Adrenal gland (tissue), 9 donors: ENCODE measurements at regions not wholly inside any gene's neighbourhood (a gene's known extent, or its start where the extent isn't known, plus 50 kb on each side); places are given as distances from the start of the nearest gene placed in this dataset.
"Not testable (repeated sequence)": the region's sequence is repeated elsewhere in the genome, so short reads cannot be mapped to it uniquely, and the experiment has no call there.

ENCODE experiments used
- DNase-seq, 7 donors: peaks; one replicate each; pipeline ENCODE4 v3.0.0-alpha.2; 2019 to 2020
- H3K27ac ChIP-seq, 5 donors: fragments of 200-600 bp; sonication (generic) in 4 of 5; 1 replicate in 3 of 5; 2 replicates in 2 of 5; pipeline versions ENCODE4 v1.5.1 to v1.8.0; 2016 to 2020; ENCODE audit warnings: mild to moderate bottlenecking in 1 of 5
- H3K27me3 ChIP-seq: fragments of 200-600 bp; 2 replicates; pipeline ENCODE4 v1.8.0; 2021
- H3K36me3 ChIP-seq, 2 donors: fragments of 200-600 bp; replicated peaks in 1 of 2; 1 replicate in 1 of 2; 2 replicates in 1 of 2; pipeline versions ENCODE4 v1.5.1 to v1.8.0; 2018 to 2022
- H3K4me1 ChIP-seq, 2 donors: fragments of 200-600 bp; replicated peaks in 1 of 2; 1 replicate in 1 of 2; 2 replicates in 1 of 2; pipeline versions ENCODE4 v1.5.1 to v1.8.0; 2018 to 2021
- H3K4me3 ChIP-seq, 4 donors: fragments of 200-600 bp; sonication (generic) in 3 of 4; one replicate each; pipeline ENCODE4 v1.5.1; 2016 to 2018
- H3K9me3 ChIP-seq, 3 donors: fragments of 200-600 bp; sonication (generic) in 1 of 3; replicated peaks in 1 of 3; 1 replicate in 2 of 3; 2 replicates in 1 of 3; pipeline versions ENCODE4 v1.5.1 to v1.8.0; 2016 to 2021
- POLR2A ChIP-seq, 2 donors: fragments of 450-650 bp; IDR thresholded peaks; one replicate each; pipeline ENCODE4 v1.6.1; 2017; ENCODE audit warnings: antibody characterized with exemption in 2 of 2, mild to moderate bottlenecking in 2 of 2, moderate library complexity in 1 of 2
- WGBS, 4 donors: extraction: QIAGEN DNeasy Blood & Tissue Kit in 2 of 4; methylation state at CpG; one replicate each; pipeline versions ENCODE4 v1.1.5 to v1.1.7; 2013 to 2017; 5-methylcytosine and 5-hydroxymethylcytosine counted together
- intact Hi-C, 2 donors: fragments of 100-400 bp; cut with DNase I; formaldehyde crosslinking; loops; one replicate each; pipeline versions ENCODE4 v1.14.1 to v1.15.0; 2022 to 2023
- TF ChIP-seq, protein P1 (sequence below), 6 experiments: fragments of 450-650 bp in 4 of 6; fragments of 200-600 bp in 2 of 6; sonication (generic) in 1 of 6; IDR thresholded peaks; 1 replicate in 5 of 6; 2 replicates in 1 of 6; pipeline versions ENCODE4 v1.5.1 to v1.8.0; 2016 to 2021; ENCODE audit warnings: antibody characterized with exemption in 6 of 6, mild to moderate bottlenecking in 2 of 6, moderate library complexity in 1 of 6
- donor health status: healthy with polysubstance abuse.
- donor health status: Bipolar disorder and iron deficiency.
- donor health status: DM: yes; HTN: yes; CAD: no.
- donor health status: DM: no; HTN: no; CAD: no.
- donor health status: DM: no; HTN: no; CAD: no.

DNA sequence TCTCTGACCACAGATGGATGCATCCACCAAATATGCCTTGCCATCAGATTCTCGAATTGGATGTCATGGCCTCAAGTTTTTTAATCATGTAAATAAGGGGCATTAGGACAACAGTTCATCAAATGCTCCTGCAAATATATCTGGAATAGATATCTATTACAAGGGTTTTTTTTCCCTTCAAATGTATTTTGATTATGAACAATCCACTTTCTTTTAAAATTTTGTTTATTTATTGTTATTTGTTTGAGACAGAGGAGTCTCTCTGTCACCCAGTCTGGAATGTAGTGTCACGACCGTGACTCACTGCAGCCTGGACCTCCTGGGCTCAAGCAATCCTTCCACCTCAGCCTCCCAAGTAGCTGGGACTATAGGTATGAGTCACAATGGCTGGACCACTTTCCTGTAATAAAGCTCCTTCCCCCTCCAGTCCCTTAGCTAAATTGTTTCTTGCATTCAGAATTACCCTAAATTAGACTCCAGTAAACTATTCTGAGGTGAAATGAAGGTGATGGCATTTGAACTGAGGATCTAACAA lies 1412.1 kb downstream of the EFNA5 start:
- WGBS, 4 donors, result 71 to 82% (median 78%) methylated on average over 3 of the region's 3 CpGs
- DNase-seq, result no peak
- Histone ChIP-seq H3K4me3 (no peak overlapping the region), H3K27me3 (no peaks in the 10 kb centered on the region), H3K9me3 (no peaks in the 10 kb centered on the region), H3K4me1 (no peaks in the 10 kb centered on the region), H3K27ac (no peak overlapping the region), H3K36me3 (no peaks in the 10 kb centered on the region)
- TF ChIP-seq POLR2A (IDR thresholded peaks at IDR 0.05), result no peak
- TF ChIP-seq, protein P1, sequence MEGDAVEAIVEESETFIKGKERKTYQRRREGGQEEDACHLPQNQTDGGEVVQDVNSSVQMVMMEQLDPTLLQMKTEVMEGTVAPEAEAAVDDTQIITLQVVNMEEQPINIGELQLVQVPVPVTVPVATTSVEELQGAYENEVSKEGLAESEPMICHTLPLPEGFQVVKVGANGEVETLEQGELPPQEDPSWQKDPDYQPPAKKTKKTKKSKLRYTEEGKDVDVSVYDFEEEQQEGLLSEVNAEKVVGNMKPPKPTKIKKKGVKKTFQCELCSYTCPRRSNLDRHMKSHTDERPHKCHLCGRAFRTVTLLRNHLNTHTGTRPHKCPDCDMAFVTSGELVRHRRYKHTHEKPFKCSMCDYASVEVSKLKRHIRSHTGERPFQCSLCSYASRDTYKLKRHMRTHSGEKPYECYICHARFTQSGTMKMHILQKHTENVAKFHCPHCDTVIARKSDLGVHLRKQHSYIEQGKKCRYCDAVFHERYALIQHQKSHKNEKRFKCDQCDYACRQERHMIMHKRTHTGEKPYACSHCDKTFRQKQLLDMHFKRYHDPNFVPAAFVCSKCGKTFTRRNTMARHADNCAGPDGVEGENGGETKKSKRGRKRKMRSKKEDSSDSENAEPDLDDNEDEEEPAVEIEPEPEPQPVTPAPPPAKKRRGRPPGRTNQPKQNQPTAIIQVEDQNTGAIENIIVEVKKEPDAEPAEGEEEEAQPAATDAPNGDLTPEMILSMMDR (IDR thresholded peaks at IDR 0.05), result no peak
- intact Hi-C loops, result no loop called here

DNA sequence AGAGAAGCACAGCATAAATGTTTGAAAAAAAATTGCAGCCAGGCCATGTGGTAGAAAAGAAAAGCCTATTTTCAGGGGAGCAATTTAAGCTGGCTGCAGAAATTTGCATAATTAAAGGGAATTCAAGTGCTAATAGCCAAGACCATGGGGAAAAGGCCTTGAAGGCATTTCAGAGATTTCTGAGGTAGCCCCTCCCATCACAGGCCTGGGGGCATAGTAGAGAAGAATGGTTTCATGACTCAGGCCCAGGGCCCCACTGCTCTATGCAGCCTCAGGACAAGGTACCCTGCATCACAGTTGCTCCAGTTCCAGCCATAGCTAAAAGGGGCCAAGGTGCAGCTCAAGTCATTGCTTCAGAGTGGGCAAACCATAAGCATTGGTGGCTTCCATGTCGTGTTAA lies 1416.0 kb downstream of the EFNA5 start:
- no peak for TF ChIP-seq POLR2A (IDR thresholded peaks at IDR 0.05)
- TF ChIP-seq, protein P1 (IDR thresholded peaks at IDR 0.05), result no peak
- Histone ChIP-seq H3K9me3 (no peaks in the 10 kb centered on the region), H3K4me3 (no peak overlapping the region), H3K27me3 (no peaks in the 10 kb centered on the region), H3K27ac (no peak overlapping the region), H3K36me3 (no peaks in the 10 kb centered on the region), H3K4me1 (no peaks in the 10 kb centered on the region)
- DNase-seq, result no peak
- intact Hi-C loops, result no loop called here
- 86 to 100% (median 92%) methylated on average over 1 of the region's 1 CpG for WGBS, 4 donors

DNA sequence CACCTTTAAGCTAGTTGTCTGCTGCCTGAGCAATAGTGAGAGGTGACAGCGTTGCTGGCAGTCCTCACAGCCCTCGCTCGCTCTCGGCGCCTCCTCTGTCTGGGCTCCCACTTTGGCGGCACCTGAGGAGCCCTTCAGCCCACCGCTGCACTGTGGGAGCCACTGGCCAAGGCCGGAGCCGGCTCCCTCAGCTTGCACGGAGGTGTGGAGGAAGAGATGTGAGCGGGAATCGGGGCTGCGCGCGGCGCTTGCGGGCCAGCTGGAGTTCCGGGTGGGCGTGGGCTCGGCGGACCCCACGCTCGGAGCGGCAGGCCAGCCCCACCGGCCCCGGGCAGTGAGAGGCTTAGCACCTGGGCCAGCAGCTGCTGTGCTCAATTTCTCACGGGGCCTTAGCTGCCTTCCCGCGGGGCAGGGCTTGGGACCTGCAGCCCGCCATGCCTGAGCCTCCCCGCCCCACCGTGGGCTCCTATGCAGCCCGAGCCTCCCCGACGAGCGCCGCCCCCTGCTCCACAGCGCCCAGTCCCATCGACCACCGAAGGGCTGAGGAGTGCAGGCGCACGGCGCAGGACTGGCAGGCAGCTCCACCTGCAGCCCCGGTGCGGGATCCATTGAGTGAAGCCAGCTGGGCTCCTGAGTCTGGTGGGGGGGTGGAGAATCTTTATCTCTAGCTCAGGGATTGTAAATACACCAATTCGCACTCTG lies 1424.5 kb downstream of the EFNA5 start:
- H3K27ac ChIP-seq, H3K9me3 ChIP-seq, H3K27me3 ChIP-seq, H3K36me3 ChIP-seq, H3K4me3 ChIP-seq, DNase-seq, H3K4me1 ChIP-seq, intact Hi-C loops: not testable (repeated sequence)
- 92 to 100% (median 94%) methylated on average over 10 to 46 of the region's 46 CpGs for WGBS, 4 donors

DNA sequence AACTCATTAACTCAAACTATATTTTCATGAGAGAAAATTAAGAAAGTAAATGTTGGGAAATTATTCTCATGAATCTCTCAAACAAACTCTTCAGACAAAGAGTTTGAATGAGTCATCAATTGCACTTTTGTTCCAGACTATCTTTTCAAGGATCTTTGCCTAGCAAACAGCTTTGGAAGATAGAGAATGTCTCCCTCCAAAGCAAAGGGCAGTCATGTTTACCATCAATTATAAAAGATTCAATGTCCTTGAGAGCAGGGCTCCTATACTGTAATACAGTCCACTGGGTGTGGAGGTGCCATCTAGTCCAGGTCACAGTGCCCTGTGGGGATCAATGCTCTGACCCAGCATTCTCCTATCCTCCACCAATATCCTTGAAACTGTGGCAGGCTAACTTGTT lies 1429.3 kb downstream of the EFNA5 start:
- Histone ChIP-seq H3K27ac (no peak overlapping the region), H3K4me1 (no peaks in the 10 kb centered on the region), H3K36me3 (no peaks in the 10 kb centered on the region), H3K27me3 (no peaks in the 10 kb centered on the region), H3K9me3 (no peaks in the 10 kb centered on the region), H3K4me3 (no peak overlapping the region)
- intact Hi-C loops, result no loop called here
- no peak for TF ChIP-seq POLR2A (IDR thresholded peaks at IDR 0.05)
- TF ChIP-seq, protein P1 (IDR thresholded peaks at IDR 0.05), result no peak
- no peak for DNase-seq
